ENCODE measurements at regions not wholly inside any gene's neighbourhood (a gene's known extent, or its start where the extent isn't known, plus 50 kb on each side); places are given as distances from the start of the nearest gene placed in this dataset.

- no peak for DNase-seq (ENCODE audit: low spot score)
- no peak for FAIRE-seq
Measured at GRCh38 chr22:22799561-22799960, 88.1 kb upstream of the IGLL5 start.

DNA sequence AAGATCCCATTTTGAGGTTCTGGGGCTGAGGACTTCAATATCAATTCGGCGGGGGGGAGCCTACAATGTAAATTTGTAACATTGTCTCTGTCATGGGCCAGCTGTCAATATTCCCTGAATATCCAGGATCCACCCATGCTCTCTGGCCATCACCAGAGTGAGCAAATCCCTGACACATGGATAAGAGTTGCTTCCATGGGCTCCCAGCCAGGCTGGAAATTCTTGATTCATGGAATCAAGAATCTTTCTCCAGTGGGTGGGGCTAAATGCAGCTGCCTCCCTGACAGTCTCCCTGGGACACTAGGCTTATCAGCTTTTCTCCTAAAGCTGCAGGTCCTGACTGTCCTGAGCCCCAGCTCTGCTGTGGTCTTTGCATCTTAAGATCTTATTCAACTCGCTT lies 86.9 kb upstream of the IGLL5 start:
- DNase-seq (ENCODE audit: low spot score) (no peak), FAIRE-seq (no peak)

DNA sequence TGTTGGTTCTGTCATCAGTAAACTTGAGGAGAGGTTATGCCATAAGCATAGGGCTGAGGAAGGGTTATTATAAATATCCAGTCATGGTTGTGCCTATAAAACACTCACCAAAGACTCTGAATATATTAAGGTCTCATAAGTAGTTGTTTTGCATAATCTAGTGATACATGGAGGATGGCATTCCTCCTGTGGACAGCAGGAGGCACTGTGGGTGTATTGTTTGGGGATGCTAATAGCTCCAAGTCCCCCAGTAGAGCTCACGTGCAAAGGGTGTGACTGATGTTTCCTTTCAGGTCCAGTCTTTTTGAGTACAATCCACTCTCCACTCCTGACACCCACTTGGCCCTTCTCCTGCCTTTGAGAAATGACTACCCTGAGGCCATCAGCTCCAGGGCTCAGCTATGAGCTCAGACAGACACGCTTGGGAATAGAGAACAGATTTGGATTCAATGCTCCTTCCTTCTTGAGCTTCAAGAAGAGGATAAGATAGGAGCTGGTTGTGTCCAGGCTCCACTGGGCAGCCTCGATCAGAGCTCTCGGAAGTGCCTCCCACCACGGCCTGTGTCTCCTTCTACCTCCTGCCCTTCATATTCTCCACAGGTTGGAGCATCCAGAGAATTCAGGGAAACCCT lies 85.2 kb upstream of the IGLL5 start:
- DNase-seq (ENCODE audit: low spot score) = no peak

DNA sequence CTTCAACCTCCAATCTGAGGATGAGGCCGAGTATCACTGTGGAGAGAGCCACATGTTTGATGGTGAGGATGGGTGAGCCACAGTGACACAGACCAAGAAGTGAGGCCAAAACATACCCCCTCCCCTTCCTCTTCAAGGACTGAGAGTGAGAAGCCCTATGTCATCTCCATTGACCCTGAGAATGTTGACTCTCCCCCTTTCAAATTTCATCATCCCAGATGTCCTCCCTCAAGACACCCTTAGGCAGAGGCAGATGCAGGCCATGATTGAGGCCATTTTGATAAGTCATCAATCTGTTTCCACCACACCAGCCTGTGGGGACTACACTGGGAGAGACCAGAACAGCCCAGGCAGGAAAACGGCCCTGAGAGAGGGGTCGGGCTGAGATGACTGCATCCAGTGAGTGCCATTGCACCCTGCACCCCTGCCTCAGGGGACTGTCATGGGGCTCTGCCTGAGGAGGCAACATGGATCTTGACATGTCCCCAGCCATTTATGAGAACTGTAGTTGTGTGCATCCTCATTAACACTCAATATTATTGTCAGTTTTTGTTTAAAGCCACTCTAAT lies 84.2 kb upstream of the IGLL5 start:
- DNase-seq (ENCODE audit: low spot score) = no peak
- no peak for FAIRE-seq

More for the DNA sequence above, 85.2 kb upstream of the IGLL5 start:
- no peak for FAIRE-seq

GRCh38 chr22:22810018-22810427 lies 77.6 kb upstream of the IGLL5 start:
- FAIRE-seq = no peak
- DNase-seq (ENCODE audit: low spot score) = no peak

GRCh38 chr22:22810471-22810870 lies 77.1 kb upstream of the IGLL5 start:
- DNase-seq (ENCODE audit: low spot score) = no peak
- no peak for FAIRE-seq

DNA sequence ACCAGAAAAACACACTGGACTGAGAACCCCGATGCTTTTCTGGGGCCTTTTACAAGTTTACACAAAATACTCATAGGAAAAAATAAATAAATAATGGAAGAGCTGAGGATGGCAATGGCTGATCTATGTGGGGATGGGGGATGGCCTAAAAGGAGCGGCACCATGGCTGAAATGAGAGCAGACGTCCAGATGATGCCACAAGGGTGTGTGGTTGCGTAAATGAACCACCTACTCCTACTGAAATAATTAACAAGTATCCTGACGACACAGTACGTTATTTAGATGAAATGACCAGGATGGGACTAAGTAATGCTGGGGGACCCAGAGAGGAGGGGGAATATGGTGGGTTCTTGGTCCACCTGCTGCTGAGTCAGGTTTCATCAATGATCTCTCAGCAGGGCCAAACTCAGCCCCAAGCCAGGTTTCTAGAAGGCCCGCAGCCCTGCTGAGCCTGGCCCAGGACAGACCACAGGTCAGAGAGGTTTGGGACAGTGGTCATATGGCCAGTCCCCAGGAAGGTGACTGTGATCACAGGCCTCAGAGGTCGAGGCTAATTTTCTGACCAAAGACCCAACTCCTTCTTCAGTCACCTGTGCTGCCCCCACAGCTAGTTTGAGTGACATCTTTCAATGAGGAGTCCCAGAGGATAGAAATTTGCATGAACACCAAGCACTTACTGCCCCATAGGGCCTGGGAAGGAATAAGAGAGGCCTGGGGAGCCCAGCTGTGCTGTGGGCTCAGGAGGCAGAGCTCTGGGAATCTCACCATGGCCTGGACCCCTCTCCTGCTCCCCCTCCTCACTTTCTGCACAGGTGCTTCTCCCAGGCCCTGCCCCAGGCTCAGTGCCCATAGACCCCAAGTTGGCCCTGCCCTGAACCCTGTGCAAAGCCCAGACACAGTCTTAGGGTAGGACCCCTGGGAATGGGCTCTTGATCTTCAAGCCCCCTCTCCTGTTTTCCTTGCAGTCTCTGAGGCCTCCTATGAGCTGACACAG lies 76.3 kb upstream of the IGLL5 start:
- no peak for DNase-seq (ENCODE audit: low spot score)

DNA sequence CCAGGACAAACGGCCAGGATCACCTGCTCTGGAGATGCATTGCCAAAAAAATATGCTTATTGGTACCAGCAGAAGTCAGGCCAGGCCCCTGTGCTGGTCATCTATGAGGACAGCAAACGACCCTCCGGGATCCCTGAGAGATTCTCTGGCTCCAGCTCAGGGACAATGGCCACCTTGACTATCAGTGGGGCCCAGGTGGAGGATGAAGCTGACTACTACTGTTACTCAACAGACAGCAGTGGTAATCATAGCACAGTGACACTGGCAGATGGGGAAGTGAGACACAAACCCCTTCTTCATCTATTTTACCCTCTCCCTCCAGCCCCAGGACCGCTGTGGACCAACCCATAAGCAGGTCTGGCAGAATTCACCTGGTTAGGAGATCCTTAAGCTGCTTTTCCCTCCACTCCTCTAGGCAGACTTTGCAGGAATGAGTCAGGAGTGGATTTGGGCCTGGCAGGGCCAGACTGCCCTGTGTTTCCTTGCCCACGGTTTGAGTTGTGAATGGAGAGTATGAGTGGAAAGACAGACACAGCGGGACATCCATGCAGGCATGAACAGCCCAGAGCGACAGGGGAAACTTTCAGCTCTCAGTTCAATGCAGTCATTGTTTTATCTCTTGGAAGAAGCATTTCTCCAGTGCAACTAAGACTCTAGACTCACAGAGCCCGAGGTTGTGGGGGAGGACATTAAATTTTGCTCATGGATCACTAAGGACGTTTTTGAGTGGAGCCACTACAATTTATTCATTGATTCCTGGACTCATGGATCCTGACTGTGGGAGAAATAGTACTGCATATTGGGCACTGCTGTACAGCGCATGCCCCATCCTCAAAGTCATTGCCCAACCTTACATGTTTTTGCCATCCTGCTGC lies 75.3 kb upstream of the IGLL5 start:
- FAIRE-seq (no peak), DNase-seq (ENCODE audit: low spot score) (no peak)

More for the DNA sequence above, 76.3 kb upstream of the IGLL5 start:
- FAIRE-seq = no peak

DNA sequence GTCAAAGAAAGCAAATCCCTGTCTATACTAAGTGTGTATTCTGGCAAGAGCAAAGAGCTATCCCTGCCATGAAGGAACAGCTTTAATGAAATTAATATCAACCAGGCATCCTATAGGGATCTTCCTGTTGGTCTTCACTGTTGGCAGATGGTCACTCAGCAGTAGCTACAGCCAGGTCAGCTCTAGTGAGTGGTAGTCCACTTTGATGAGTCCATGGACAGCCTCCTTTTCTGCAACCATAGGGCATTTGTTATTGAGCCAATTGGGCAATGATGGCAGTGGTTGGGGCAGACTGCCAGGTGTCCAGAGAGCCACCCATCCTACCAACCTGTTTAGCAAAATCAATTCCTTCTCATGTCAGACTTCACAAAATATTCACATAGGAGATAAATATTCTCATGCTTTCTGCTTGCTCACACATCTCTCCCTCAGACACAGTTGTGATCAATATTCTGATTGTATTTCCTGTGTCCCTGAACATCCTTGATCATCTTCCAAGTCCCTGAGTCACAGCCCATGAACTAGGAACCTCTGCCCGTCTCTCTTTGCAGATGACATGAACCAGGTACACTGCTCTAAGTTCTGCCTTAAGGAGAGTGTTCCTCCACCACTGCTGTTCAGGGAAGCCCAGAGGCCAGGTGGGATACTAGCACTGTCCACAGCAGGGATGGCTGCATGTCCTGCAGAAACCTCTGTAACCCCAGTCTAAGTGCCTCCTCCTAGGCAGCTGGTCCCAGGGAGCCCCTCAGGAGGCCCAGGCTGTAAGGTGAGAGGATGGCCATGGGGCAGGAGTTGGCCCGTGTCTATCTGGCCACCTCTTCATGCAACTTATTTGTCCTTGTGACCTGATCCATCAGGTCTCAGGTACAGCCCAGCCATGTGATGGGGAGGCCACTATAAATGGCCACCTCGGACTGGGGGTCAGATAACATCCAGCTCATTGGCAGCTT lies 74.2 kb upstream of the IGLL5 start:
- DNase-seq (ENCODE audit: low spot score) (no peak), FAIRE-seq (no peak)

DNA sequence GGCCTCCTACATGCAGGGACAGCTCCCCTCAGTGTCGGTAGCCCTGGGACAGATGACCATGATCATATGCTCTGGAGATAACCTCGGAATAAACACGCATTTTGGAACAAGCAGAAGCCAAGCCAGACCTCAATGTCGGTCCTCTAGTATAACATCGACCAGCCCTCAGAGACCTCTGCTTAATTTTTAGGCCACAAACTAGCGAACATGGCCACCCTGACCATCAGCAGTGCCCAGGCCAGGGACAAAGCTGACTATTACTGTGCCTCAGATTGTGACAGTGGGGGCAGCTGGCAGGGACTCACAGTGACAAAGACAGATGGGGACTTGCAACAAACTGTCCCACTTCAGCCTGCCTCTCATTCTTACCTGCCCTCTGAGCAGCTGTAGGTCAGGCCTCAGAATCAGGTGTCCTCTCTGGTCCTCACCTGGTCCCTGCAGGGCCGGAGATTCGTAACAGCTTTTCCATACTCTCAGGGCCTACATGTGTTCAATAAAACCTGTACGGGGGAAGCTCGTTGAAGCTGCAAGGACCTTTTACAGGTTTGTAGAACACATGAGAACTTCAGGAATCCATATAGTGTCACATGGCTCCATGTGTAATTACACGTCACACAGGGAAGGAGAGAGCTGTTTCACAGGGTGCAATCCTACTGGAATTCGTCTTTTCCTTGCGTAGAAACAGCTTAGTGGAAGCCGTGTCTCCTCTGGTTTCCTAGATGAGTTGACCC lies 72.8 kb upstream of the IGLL5 start:
- no peak for DNase-seq (ENCODE audit: low spot score)
- FAIRE-seq = no peak

- FAIRE-seq (no peak), DNase-seq (ENCODE audit: low spot score) (no peak)
Measured at GRCh38 chr22:22815397-22816170, 72.0 kb upstream of the IGLL5 start.

DNA sequence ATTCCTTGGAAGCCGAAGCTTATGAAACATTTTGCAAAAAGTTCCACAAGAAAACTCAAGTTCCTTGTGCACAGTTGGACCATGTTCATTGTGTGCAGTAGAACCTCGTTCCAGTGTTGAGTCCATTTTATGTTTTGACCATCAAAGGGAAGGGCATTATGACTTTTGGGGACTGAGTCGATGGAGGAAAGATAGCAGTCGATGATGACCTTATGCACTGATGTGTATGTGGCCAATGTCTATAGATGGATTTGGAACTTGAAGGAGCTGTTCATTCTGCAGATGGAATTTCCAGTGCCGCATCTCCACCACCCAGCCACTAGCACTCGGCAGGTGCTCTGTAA lies 71.5 kb upstream of the IGLL5 start:
- FAIRE-seq (no peak), DNase-seq (ENCODE audit: low spot score) (no peak)

DNA sequence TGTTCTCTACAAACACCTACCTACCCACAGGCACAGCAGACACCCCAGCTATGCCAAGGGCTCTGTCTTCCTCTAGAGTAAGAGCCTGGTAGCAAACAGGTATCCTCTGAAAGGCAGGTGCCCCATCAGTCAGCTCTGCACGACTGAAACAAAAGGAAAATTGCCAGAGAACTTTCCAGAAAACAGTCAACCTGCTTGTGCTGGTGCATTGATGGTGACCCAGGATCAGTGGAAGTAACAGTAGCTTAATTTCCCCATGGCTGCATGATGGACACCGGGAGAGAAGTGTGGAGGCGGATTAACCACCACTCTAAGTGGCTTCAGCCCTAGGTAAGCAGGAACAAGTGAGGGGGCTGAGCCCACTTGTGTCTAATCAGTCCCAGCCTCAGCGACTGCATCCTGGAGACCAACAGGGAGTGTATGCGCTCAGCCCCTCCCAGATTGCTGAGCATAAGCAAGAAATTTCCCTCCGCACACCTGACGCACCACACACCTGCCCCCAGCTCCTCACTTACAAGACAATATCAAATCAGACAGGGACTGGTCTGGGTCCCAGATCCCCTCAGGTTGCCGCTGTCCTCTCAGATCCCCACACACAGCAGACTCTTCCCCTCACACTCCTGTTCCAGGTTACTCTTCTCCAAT lies 70.7 kb upstream of the IGLL5 start:
- no peak for FAIRE-seq

GRCh38 chr22:22817468-22818201 lies 70.0 kb upstream of the IGLL5 start:
- DNase-seq (ENCODE audit: low spot score) (no peak), FAIRE-seq (no peak)

More for the DNA sequence above, 70.7 kb upstream of the IGLL5 start:
- no peak for DNase-seq (ENCODE audit: low spot score)

GRCh38 chr22:22818202-22818538 lies 69.4 kb upstream of the IGLL5 start:
- DNase-seq (ENCODE audit: low spot score) (no peak), FAIRE-seq (no peak)

- FAIRE-seq (no peak), DNase-seq (ENCODE audit: low spot score) (no peak)
Measured at GRCh38 chr22:22818861-22819855, 68.5 kb upstream of the IGLL5 start.

- FAIRE-seq (no peak), DNase-seq (ENCODE audit: low spot score) (no peak)
Measured at GRCh38 chr22:22820076-22820475, 67.5 kb upstream of the IGLL5 start.
